GM12878 (cell line): ENCODE measurements at regions not wholly inside any gene's neighbourhood (a gene's known extent, or its start where the extent isn't known, plus 50 kb on each side); places are given as distances from the start of the nearest gene placed in this dataset.

Experiments
- ATAC-seq: fragments of 200-7000 bp; cut with Tn5 transposase; 3 replicates; pipeline ENCODE4 v1.9.1; 2020; ENCODE audit warnings: mild to moderate bottlenecking, moderate library complexity
- BruUV-seq: library from RNA; stranded (reverse); fragments of 400-500 nt; replicated peaks from 2 replicates; lab custom pipeline; 2021; lab: Mats Ljungman, UMichigan
- CTCF ChIA-PET: fragments of 300-600 bp; sonication (Branson Sonifier 250); formaldehyde crosslinking; extraction: SDS; loops from one replicate; lab custom pipeline; 2021; ENCODE audit warnings: inconsistent platforms; lab: Yijun Ruan, JAX
- POLR2A ChIA-PET: fragments of 350-600 bp; formaldehyde crosslinking; extraction: SDS; loops from one replicate; lab custom pipeline; 2021; ENCODE audit warnings: inconsistent platforms; lab: Charles Lee
- RAD21 ChIA-PET: fragments of 300-600 bp; sonication (Branson Sonifier 250); formaldehyde crosslinking; loops from one replicate; lab custom pipeline; 2023; ENCODE audit warnings: antibody characterized with exemption; ENCODE audit not compliant: unreplicated experiment; lab: Charles Lee
- SMC1A ChIA-PET: fragments of 300-600 bp; sonication (Branson Sonifier 250); formaldehyde crosslinking; loops from one replicate; lab custom pipeline; 2023; ENCODE audit not compliant: unreplicated experiment, uncharacterized antibody; lab: Charles Lee
- DNase-seq: peaks from one replicate; pipeline ENCODE4 v3.0.0-alpha.2; 2011; ENCODE audit warnings: low read depth, low spot score
- FAIRE-seq: peaks from 3 replicates; lab custom pipeline; 2011; peaks lifted over from hg19 to GRCh38; lab: Jason Lieb, UNC
- H2AFZ ChIP-seq: 2 replicates; pipeline ENCODE4 v1.6.0; 2011; ENCODE audit warnings: low read depth, low read length, control low read depth; ENCODE audit not compliant: control insufficient read depth
- H3K27ac ChIP-seq: 2 replicates; pipeline ENCODE4 v1.5.1; 2011; ENCODE audit warnings: control low read depth; ENCODE audit not compliant: control insufficient read depth, insufficient read depth
- H3K27me3 ChIP-seq, 2 experiments: replicated peaks in 1 of 2; 2 replicates each; pipeline versions ENCODE4 v1.6.0 to v1.6.1; 2011; ENCODE audit warnings: low read length in 1 of 2; ENCODE audit not compliant: control insufficient read depth in 2 of 2, insufficient read depth in 2 of 2
- H3K36me3 ChIP-seq, 2 experiments: 2 replicates each; pipeline ENCODE4 v1.5.1; 2011; ENCODE audit warnings: low read length in 1 of 2; ENCODE audit not compliant: control insufficient read depth in 2 of 2, insufficient read depth in 2 of 2
- H3K4me1 ChIP-seq: 2 replicates; pipeline ENCODE4 v1.6.1; 2011; ENCODE audit warnings: mild to moderate bottlenecking, low read length, moderate library complexity, mixed read lengths; ENCODE audit not compliant: control insufficient read depth, insufficient read depth
- H3K4me2 ChIP-seq: 2 replicates; pipeline ENCODE4 v1.6.0; 2011; ENCODE audit warnings: control low read depth; ENCODE audit not compliant: control insufficient read depth, insufficient read depth
- H3K4me3 ChIP-seq: fragments of 200-600 bp; sonication (generic); 2 replicates; pipeline ENCODE4 v1.5.1; 2016
- H3K79me2 ChIP-seq: 2 replicates; pipeline ENCODE4 v1.6.0; 2011; ENCODE audit warnings: low read length; ENCODE audit not compliant: control insufficient read depth, insufficient read depth
- H3K9ac ChIP-seq: 2 replicates; pipeline ENCODE4 v1.8.0; 2011; ENCODE audit warnings: low read length, control low read depth, mixed read lengths; ENCODE audit not compliant: control insufficient read depth, insufficient read depth
- H3K9me3 ChIP-seq: replicated peaks from 3 replicates; pipeline ENCODE4 v1.5.1; 2011; ENCODE audit warnings: mild to moderate bottlenecking, low read length; ENCODE audit not compliant: control insufficient read depth, insufficient read depth
- H4K20me1 ChIP-seq: 2 replicates; pipeline ENCODE4 v1.6.0; 2011; ENCODE audit not compliant: control insufficient read depth, insufficient read depth
- CBX3 ChIP-seq: fragments of 200-600 bp; sonication (generic); IDR thresholded peaks from 2 replicates; pipeline ENCODE4 v1.6.1; 2016; ENCODE audit warnings: low read depth, borderline replicate concordance
- DPF2 ChIP-seq: fragments of 450-650 bp; IDR thresholded peaks from 2 replicates; pipeline ENCODE4 v1.6.1; 2017; ENCODE audit warnings: mild to moderate bottlenecking
- GABPA ChIP-seq: IDR thresholded peaks from 2 replicates; pipeline ENCODE4 v1.6.1; 2014; ENCODE audit warnings: antibody characterized with exemption, low read depth, mild to moderate bottlenecking, inconsistent platforms
- HCFC1 ChIP-seq: fragments of 150-350 bp; IDR thresholded peaks from 2 replicates; pipeline ENCODE4 v1.6.1; 2014; ENCODE audit warnings: low read length
- KLF5 ChIP-seq: fragments of 450-650 bp; IDR thresholded peaks from 2 replicates; pipeline ENCODE4 v1.6.1; 2014; ENCODE audit warnings: mild to moderate bottlenecking; ENCODE audit not compliant: partially characterized antibody
- NFYA ChIP-seq: IDR thresholded peaks from 2 replicates; pipeline ENCODE4 v1.6.1; 2011; ENCODE audit warnings: low read depth, mild to moderate bottlenecking, low read length, improper control_type of control experiment, borderline replicate concordance
- NR2C2 ChIP-seq: IDR thresholded peaks from 2 replicates; pipeline ENCODE4 v1.6.1; 2011; ENCODE audit warnings: borderline replicate concordance, low read depth; ENCODE audit not compliant: control insufficient read depth, insufficient read length
- PBX3 ChIP-seq: IDR thresholded peaks from 2 replicates; pipeline ENCODE4 v1.6.1; 2011; ENCODE audit warnings: mild to moderate bottlenecking, low read depth, low read length, moderate library complexity; ENCODE audit not compliant: insufficient replicate concordance
- SIX5 ChIP-seq: IDR thresholded peaks from 2 replicates; pipeline ENCODE4 v1.6.1; 2011; ENCODE audit warnings: mild to moderate bottlenecking, low read depth, low read length, moderate library complexity; ENCODE audit not compliant: severe bottlenecking
- SUPT20H ChIP-seq: IDR thresholded peaks from 2 replicates; pipeline ENCODE4 v1.6.1; 2011; ENCODE audit warnings: low read depth, mild to moderate bottlenecking, low read length, moderate library complexity, borderline replicate concordance; ENCODE audit not compliant: control insufficient read depth
- USF2 ChIP-seq: IDR thresholded peaks from 2 replicates; pipeline ENCODE4 v1.6.1; 2011; ENCODE audit warnings: low read depth, low read length, improper control_type of control experiment, borderline replicate concordance
- WRNIP1 ChIP-seq: IDR thresholded peaks from 2 replicates; pipeline ENCODE4 v1.6.1; 2011; ENCODE audit warnings: low read depth, low read length, improper control_type of control experiment, borderline replicate concordance
- ZBED1 ChIP-seq: IDR thresholded peaks from 2 replicates; pipeline ENCODE4 v1.6.1; 2016; ENCODE audit warnings: borderline replicate concordance
- whole genome bisulfite sequencing: methylation state at CpG from one replicate; pipeline ENCODE4 v1.1.6; 2016; ENCODE audit warnings: low lambda C conversion rate; ENCODE audit not compliant: insufficient replicate concordance, insufficient coverage; ENCODE audit errors: missing lambda C conversion rate; 5-methylcytosine and 5-hydroxymethylcytosine counted together
- in situ Hi-C: fragments of 300-500 bp; cut with MboI; formaldehyde crosslinking; loops from 9 replicates; pipeline ENCODE4 v1.14.3; 2018; ENCODE audit warnings: mixed read lengths
- intact Hi-C: fragments of 100-400 bp; cut with micrococcal nuclease; formaldehyde crosslinking; loops from one replicate; pipeline ENCODE4 v1.14.2; 2022; ENCODE audit not compliant: unreplicated experiment
- TF ChIP-seq, protein P1 (sequence below): IDR thresholded peaks from 2 replicates; pipeline ENCODE4 v1.6.1; 2012; ENCODE audit warnings: low read depth, low read length, improper control_type of control experiment
- TF ChIP-seq, protein P2 (sequence below), 3 experiments: IDR thresholded peaks in 2 of 3; conservative IDR thresholded peaks in 1 of 3; 2 replicates each; pipeline ENCODE4 v1.5.1; 2011; ENCODE audit warnings: low read depth in 3 of 3, low read length in 3 of 3, mild to moderate bottlenecking in 3 of 3, control low read depth in 2 of 3, moderate library complexity in 2 of 3, inconsistent platforms in 1 of 3, mixed read lengths in 1 of 3; ENCODE audit not compliant: control insufficient read depth in 2 of 3, insufficient read depth in 1 of 3; ENCODE audit errors: extremely low read depth in 1 of 3
- TF ChIP-seq, protein P3 (sequence below): IDR thresholded peaks from 2 replicates; pipeline ENCODE4 v1.6.1; 2012; ENCODE audit warnings: low read length, inconsistent platforms

- no TSS peak for BruUV-seq
- SMC1A ChIA-PET = no interaction called here
- H3K27me3 ChIP-seq = no peaks in the 10 kb centered on the region
- CTCF ChIA-PET = interaction anchor here (0.6 kb wide), 1 partner anchor 303 kb away, joined by 3 read pairs; no protein-coding TSS in a partner anchor
- POLR2A ChIA-PET = no interaction called here
- no peaks in the 10 kb centered on the region for H3K79me2 ChIP-seq
- no peak overlapping the region for H3K9ac ChIP-seq
- no peak overlapping the region for H3K27ac ChIP-seq
- RAD21 ChIA-PET = no interaction called here
- TF ChIP-seq HCFC1 (no peak), SIX5 (no peak), PBX3 (no peak), DPF2 (no peak), GABPA (no peak), CBX3 (no peak), SUPT20H (no peak), NR2C2 (no peak), USF2 (no peak), ZBED1 (no peak), KLF5 (no peak), NFYA (no peak), WRNIP1 (no peak)
- TF ChIP-seq, protein P1, sequence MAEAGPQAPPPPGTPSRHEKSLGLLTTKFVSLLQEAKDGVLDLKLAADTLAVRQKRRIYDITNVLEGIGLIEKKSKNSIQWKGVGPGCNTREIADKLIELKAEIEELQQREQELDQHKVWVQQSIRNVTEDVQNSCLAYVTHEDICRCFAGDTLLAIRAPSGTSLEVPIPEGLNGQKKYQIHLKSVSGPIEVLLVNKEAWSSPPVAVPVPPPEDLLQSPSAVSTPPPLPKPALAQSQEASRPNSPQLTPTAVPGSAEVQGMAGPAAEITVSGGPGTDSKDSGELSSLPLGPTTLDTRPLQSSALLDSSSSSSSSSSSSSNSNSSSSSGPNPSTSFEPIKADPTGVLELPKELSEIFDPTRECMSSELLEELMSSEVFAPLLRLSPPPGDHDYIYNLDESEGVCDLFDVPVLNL = no peak
- TF ChIP-seq, protein P2, sequence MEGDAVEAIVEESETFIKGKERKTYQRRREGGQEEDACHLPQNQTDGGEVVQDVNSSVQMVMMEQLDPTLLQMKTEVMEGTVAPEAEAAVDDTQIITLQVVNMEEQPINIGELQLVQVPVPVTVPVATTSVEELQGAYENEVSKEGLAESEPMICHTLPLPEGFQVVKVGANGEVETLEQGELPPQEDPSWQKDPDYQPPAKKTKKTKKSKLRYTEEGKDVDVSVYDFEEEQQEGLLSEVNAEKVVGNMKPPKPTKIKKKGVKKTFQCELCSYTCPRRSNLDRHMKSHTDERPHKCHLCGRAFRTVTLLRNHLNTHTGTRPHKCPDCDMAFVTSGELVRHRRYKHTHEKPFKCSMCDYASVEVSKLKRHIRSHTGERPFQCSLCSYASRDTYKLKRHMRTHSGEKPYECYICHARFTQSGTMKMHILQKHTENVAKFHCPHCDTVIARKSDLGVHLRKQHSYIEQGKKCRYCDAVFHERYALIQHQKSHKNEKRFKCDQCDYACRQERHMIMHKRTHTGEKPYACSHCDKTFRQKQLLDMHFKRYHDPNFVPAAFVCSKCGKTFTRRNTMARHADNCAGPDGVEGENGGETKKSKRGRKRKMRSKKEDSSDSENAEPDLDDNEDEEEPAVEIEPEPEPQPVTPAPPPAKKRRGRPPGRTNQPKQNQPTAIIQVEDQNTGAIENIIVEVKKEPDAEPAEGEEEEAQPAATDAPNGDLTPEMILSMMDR (IDR thresholded peaks at IDR 0.05 in 2 of 3, conservative IDR thresholded peaks at IDR 0.05 in 1 of 3; ENCODE audit: control insufficient read depth in 2 of 3, extremely low read depth in 1 of 3, insufficient read depth in 1 of 3, low read depth in 3 of 3, low read length in 3 of 3) = no peak
- TF ChIP-seq, protein P3, sequence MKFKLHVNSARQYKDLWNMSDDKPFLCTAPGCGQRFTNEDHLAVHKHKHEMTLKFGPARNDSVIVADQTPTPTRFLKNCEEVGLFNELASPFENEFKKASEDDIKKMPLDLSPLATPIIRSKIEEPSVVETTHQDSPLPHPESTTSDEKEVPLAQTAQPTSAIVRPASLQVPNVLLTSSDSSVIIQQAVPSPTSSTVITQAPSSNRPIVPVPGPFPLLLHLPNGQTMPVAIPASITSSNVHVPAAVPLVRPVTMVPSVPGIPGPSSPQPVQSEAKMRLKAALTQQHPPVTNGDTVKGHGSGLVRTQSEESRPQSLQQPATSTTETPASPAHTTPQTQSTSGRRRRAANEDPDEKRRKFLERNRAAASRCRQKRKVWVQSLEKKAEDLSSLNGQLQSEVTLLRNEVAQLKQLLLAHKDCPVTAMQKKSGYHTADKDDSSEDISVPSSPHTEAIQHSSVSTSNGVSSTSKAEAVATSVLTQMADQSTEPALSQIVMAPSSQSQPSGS = no peak
- no peak overlapping the region for H3K4me3 ChIP-seq
- intact Hi-C loops = no loop called here
- 19% methylated on average over 4 of the region's 4 CpGs for WGBS
- H3K4me1 ChIP-seq = no peaks in the 10 kb centered on the region
- H3K9me3 ChIP-seq = no peaks in the 10 kb centered on the region
- H3K4me2 ChIP-seq = no peak overlapping the region
- no peaks in the 10 kb centered on the region for H3K36me3 ChIP-seq
- DNase-seq (no peak), ATAC-seq (no peak), FAIRE-seq (no peak)
- H2AFZ ChIP-seq = no peak overlapping the region
- no peaks in the 10 kb centered on the region for H4K20me1 ChIP-seq
- in situ Hi-C loops = no loop called here
Observed at GRCh38 chr7:124992851-124993562, 63.4 kb upstream of the POT1 start.
